GM11168 (cell line): ENCODE measurements at regions not wholly inside any gene's neighbourhood (a gene's known extent, or its start where the extent isn't known, plus 50 kb on each side); places are given as distances from the start of the nearest gene placed in this dataset.

Source experiments
- in situ Hi-C: fragments of 300-500 bp; cut with MboI; formaldehyde crosslinking; loops from one replicate; pipeline ENCODE4 v1.12.0; 2022; ENCODE audit warnings: low sequenced_read_pairs; ENCODE audit not compliant: unreplicated experiment

- in situ Hi-C loops: no loop called here
Observed at GRCh38 chr11:87444993-87445392, 407.3 kb downstream of the TMEM135 start.

DNA sequence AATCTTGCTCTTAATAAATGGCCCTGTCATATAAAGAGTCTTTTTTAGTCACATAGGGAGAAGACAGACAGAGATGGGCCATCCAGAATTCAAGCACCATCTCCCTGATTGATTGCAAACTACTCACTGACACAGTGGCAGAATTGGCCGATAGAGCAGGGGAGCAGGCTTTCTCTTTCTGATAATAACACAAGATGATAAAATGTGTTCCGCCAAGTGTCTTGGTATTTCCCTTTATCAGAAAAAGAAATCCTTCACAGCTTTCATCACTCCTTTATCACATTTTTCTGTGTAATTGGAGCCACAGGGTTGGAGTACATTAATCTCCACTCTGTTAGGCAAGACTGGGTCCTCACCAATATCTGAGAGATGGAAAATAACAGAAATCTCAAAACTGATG lies 406.0 kb downstream of the TMEM135 start:
- in situ Hi-C loops: no loop called here

- in situ Hi-C loops: no loop called here
Observed at GRCh38 chr11:87440076-87440770, 402.5 kb downstream of the TMEM135 start.

DNA sequence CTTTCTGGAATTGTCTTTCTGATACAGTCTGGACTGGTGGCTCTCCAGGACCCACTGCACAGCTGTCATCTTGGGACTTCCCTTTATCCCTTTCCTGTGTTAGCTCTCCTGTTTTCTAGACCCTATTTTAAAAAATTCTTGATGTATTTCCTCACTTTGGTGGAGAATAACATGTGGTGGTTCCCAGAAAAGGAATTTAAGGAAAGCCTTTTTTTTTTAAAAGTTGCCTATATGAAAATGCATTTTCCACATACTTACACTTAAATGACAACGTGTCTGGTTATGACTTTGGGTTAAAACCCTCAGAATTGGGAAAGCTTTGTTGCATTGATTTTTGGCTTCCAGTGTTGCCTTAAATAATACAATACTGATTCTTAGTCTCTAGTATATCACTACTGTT lies 400.7 kb downstream of the TMEM135 start:
- in situ Hi-C loops: no loop called here

DNA sequence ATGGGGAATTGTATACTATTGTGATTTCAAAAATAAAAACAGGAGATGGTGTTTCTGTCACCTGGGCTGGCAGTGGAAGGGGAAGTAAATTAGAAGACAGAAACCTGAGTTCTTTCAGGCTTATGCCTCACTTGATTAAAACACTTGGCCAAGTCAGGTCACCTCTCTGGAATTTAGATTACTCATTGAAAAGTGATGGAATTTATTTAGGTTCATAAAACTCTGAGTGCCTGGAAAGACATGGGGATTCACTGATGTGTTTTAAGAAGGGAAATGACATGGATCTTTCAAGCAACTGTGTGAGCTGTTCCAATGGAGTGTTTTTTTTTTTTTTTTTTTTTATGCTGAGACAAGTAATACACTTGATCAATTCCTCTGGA lies 400.1 kb downstream of the TMEM135 start:
- in situ Hi-C loops: no loop called here

GRCh38 chr11:87437133-87437843 lies 399.6 kb downstream of the TMEM135 start:
- in situ Hi-C loops: no loop called here

GRCh38 chr11:87432022-87432421 lies 394.3 kb downstream of the TMEM135 start:
- in situ Hi-C loops: no loop called here

DNA sequence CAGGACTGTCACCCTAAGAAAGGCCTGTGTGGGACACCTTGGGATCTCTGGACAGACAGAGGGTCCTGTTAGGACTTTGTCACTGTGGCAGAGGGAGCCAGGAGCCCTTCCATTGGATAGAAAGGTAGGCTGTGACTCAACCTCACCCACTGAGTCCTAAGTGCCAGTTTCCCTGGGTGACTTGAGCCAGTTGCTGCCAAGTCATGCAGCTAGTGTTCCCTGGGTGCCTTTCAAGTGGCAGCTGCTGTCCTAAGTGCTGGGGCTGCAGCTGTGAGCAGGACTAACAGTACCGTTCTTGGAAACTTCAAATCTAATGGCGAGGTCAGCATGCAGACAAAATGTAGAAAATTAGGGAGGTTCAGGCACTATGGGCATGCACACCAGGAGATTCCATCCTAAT lies 393.7 kb downstream of the TMEM135 start:
- in situ Hi-C loops: no loop called here

DNA sequence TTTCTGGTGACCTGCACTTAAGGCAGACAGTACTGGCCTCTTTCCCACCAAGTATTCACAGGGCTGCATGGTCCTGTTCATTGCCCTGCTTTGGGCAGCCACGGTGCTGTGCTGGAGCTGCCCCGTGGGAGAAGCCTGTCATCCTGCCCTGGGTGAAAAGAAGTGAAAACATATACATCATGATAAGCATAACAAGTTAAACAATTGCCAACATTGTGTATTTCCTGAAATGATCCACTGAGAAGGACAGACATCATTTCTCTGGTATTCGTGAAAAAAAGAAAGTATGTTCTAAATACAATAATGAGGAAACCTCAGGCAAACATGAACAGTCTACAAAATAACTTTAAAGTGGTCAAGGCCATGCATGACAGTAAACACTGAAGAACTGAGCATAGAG lies 393.1 kb downstream of the TMEM135 start:
- in situ Hi-C loops: no loop called here

DNA sequence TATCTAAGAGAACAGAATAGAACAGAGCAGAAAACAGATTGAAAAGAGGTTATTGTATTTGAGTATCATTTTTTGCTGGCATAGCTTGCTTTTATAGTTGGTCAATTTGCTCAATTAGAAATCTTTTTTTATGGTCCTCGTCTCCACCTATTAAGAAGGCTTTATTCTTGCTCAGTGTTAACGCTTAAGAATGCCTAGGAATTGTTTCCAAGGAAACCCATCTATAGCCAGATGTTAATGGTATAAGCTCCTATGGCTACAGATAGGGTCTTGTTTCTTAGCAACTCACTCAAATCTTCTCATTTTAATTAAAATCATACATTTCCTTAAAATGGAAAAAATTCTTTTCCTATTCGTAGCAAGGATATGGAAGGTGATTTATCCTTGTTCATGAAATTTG lies 392.3 kb downstream of the TMEM135 start:
- in situ Hi-C loops: no loop called here

GRCh38 chr11:87428266-87428665 lies 390.5 kb downstream of the TMEM135 start:
- in situ Hi-C loops: no loop called here

DNA sequence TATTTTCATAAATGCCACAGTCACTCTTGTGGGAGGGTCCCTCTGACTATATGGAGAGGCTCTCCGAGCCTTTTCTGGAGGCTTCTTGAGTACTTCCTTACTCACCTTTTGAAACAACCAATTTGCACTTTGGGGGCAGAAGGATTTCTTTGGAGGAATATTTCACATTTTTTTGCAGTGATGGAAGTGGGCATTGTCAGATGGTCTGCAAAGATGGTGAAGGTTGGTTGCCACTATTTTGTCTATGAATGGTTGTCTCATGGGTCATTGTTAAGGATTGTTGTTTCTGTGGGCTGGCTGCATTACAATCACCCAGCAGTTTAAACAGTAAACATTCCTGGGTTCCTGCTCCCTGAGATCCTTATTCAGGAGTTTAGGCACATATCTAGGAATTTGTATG lies 388.2 kb downstream of the TMEM135 start:
- in situ Hi-C loops: no loop called here

- in situ Hi-C loops: no loop called here
Observed at GRCh38 chr11:87425391-87425790, 387.7 kb downstream of the TMEM135 start.

DNA sequence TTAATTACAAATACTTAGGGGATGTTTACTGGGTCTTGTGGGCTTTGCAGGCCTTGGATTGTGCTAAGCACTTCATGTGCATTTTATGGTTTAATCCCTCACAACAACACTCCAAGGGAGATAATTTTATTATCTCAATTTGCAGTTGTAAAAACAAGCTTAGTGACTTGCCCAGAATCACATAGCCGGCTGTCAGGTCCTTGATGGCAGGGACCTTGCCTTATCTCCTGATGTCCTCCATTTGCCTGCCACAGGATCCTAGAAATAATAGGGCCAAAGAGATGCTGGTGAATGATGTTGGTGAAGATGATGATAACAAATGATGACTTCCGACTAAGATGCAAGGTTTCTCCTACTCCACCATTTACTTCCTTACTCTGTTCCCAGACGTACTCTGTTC lies 385.4 kb downstream of the TMEM135 start:
- in situ Hi-C loops: loop anchor here (5.0 to 25.0 kb wide), 2 partner anchors 71 to 486 kb away; no protein-coding TSS in a partner anchor

GRCh38 chr11:87422566-87422965 lies 384.8 kb downstream of the TMEM135 start:
- in situ Hi-C loops: loop anchor here (5.0 to 25.0 kb wide), 2 partner anchors 70 to 485 kb away; no protein-coding TSS in a partner anchor

DNA sequence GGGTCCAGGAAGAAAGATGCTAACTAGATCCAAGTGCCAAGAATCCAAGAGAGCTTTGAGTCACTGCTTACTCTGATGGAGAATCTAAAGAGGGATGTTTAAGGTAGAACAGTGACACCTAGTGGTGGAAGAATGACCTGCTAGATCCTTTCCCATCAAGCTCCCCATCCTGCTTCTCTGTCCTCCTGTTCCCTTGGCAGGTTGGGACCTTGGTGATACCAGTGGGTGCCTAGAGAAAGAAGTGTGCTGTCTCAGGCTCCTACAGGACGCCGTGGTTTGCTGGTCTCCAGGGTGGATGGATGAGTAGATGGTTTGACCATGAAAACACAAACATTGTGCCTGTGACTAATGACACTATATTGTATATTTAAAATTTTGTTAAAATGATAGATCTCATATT lies 383.7 kb downstream of the TMEM135 start:
- in situ Hi-C loops: loop anchor here (5.0 to 25.0 kb wide), 2 partner anchors 69 to 484 kb away; no protein-coding TSS in a partner anchor

DNA sequence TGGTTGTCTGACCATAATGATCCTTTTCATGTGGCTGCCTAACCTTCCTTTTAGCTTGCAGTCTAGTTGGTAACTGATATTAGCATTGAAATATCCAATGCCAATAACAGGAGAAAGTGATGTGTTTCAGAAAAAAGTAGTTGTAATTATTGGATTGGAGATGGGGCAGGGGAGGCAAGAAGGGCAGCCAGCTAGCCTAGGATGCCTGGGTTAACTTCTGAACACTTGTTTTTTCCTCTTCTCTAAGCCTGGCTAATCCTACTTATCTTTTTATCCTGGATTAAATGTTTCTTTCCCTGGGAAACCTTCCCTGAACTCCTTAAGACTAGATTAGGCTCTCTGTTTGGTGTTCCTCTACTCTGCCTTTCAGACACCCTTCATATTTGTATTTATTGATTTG lies 380.2 kb downstream of the TMEM135 start:
- in situ Hi-C loops: loop anchor here (25.0 kb wide), 1 partner anchor 481 kb away; no protein-coding TSS in a partner anchor

GRCh38 chr11:87405843-87406242 lies 368.1 kb downstream of the TMEM135 start:
- in situ Hi-C loops: loop anchor here (25.0 kb wide), 1 partner anchor 469 kb away; no protein-coding TSS in a partner anchor

- in situ Hi-C loops: loop anchor here (25.0 kb wide), 1 partner anchor 468 kb away; no protein-coding TSS in a partner anchor
Observed at GRCh38 chr11:87405356-87405755, 367.6 kb downstream of the TMEM135 start.

GRCh38 chr11:87401653-87402052 lies 363.9 kb downstream of the TMEM135 start:
- in situ Hi-C loops: loop anchor here (25.0 kb wide), 1 partner anchor 464 kb away; no protein-coding TSS in a partner anchor

- in situ Hi-C loops: no loop called here
Observed at GRCh38 chr11:87399341-87399740, 361.6 kb downstream of the TMEM135 start.
